GM12891 (cell line): ENCODE measurements at regions not wholly inside any gene's neighbourhood (a gene's known extent, or its start where the extent isn't known, plus 50 kb on each side); places are given as distances from the start of the nearest gene placed in this dataset.

ENCODE experiments used
- PAX5 ChIP-seq: IDR thresholded peaks from 2 replicates; pipeline ENCODE4 v1.6.1; 2011; ENCODE audit warnings: low read length, moderate library complexity, mild to moderate bottlenecking; ENCODE audit not compliant: insufficient read depth, severe bottlenecking
- POLR2A ChIP-seq: IDR thresholded peaks from 2 replicates; pipeline ENCODE4 v1.6.1; 2011; ENCODE audit warnings: low read depth, low read length, control low read depth
- POLR2AphosphoS5 ChIP-seq: IDR thresholded peaks from 2 replicates; pipeline ENCODE4 v1.6.1; 2011; ENCODE audit warnings: low read depth, low read length, control low read depth
- POU2F2 ChIP-seq: IDR thresholded peaks from 2 replicates; pipeline ENCODE4 v1.6.1; 2011; ENCODE audit warnings: low read depth, mild to moderate bottlenecking, control low read depth, low read length, moderate library complexity
- TAF1 ChIP-seq: IDR thresholded peaks from 2 replicates; pipeline ENCODE4 v1.6.1; 2011; ENCODE audit warnings: low read depth, low read length, control low read depth

- no peak for TF ChIP-seq POLR2AphosphoS5
- no peak for TF ChIP-seq POLR2A
- TF ChIP-seq PAX5: no peak
- TF ChIP-seq POU2F2: no peak
- TF ChIP-seq TAF1: no peak
Observed at GRCh38 chr4:123343400-123344041, 53.1 kb upstream of the SPRY1 start.
